ENCODE measurements at regions not wholly inside any gene's neighbourhood (a gene's known extent, or its start where the extent isn't known, plus 50 kb on each side); places are given as distances from the start of the nearest gene placed in this dataset.

DNA sequence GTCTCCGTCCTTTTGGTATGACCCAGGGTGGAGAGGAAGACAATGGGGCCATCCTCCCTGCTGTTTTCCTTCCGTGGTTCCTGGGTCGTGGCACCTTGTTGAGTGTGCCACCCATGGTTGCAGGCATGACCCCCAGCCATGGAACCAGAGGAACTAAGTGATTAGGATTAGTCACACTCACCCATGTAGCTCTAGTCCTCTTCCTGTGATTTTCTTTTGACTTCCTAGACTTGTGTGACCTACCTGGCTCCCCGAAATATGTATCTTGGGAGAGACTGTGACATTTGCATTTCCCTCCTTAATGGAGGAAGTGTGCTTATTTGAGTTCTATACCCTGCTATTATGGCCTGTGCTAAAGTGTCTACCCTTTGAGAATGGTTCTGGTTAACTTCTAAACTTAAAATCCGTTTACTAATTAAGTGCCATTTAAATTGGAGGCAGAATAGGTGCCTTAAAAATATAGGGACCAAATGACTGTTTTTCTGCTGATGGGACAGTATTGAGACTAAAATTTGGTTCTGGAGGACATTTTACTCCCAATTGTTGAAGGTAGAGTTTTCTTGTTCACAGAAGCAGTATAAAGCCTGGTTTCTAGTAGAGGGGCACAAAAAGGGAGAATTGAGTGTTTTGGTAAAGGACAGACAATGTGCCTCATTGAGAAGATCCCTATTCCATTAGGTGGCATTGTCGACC is 545.6 kb downstream of the HDGFL1 start:
- Histone ChIP-seq H3K9me3 (ENCODE audit: low read length) (no peaks in the 10 kb centered on the region), H3K9me2 (ENCODE audit: low read depth, low read length) (no peaks in the 10 kb centered on the region), H3K4me3 (ENCODE audit: low read depth, low read length, poor library complexity, severe bottlenecking) (no peak overlapping the region), H3K9ac (ENCODE audit: low read length) (no peak overlapping the region), H3K4me2 (ENCODE audit: low read length) (no peak overlapping the region), H4K20me1 (ENCODE audit: insufficient read depth, low read length) (no peaks in the 10 kb centered on the region), H3K36me3 (ENCODE audit: insufficient read depth, low read length) (no peaks in the 10 kb centered on the region), H3K27ac (ENCODE audit: low read depth, low read length, poor library complexity, severe bottlenecking) (no peak overlapping the region), H3K4me1 (ENCODE audit: insufficient read depth, low read length, severe bottlenecking) (no peaks in the 10 kb centered on the region), H3K79me2 (ENCODE audit: insufficient read depth, low read length) (no peaks in the 10 kb centered on the region), H3K27me3 (ENCODE audit: insufficient read depth, low read length) (no peaks in the 10 kb centered on the region), H2AFZ (ENCODE audit: low read length) (no peak overlapping the region), H3F3A (ENCODE audit: insufficient read depth, low read length) (no peaks in the 10 kb centered on the region)
- TF ChIP-seq CTCF (IDR thresholded peaks at IDR 0.05; ENCODE audit: low read length) (no peak), EZH2 (IDR thresholded peaks at IDR 0.05; ENCODE audit: borderline replicate concordance, low read length) (no peak)

DNA sequence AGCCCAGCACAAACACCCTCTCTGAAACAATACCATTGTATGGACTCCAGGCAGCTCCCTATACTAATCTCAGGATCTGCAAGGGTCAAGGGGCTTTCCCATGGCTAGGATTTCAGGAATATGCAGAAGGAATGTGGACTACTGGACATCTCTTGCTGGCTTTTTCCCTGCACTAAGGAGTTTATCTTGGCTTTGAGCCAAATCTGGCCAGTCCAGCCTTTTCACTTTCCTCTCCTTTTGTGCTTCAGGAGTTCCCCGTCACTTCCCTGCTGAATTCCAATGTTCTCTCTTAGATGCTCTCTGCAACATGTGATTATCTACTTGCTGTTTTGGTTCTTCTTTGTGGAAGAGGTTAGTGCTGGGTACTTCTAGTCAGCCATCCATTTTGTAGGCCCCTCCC is 568.2 kb downstream of the HDGFL1 start:
- Histone ChIP-seq H3K4me1 (ENCODE audit: insufficient read depth, low read length, severe bottlenecking) (no peaks in the 10 kb centered on the region), H2AFZ (ENCODE audit: low read length) (no peak overlapping the region), H3K9ac (ENCODE audit: low read length) (no peak overlapping the region), H3K4me3 (ENCODE audit: low read depth, low read length, poor library complexity, severe bottlenecking) (no peak overlapping the region), H3K27me3 (ENCODE audit: insufficient read depth, low read length) (no peaks in the 10 kb centered on the region), H4K20me1 (ENCODE audit: insufficient read depth, low read length) (no peaks in the 10 kb centered on the region), H3K4me2 (ENCODE audit: low read length) (no peak overlapping the region), H3K9me2 (ENCODE audit: low read depth, low read length) (no peaks in the 10 kb centered on the region), H3K27ac (ENCODE audit: low read depth, low read length, poor library complexity, severe bottlenecking) (no peak overlapping the region), H3K36me3 (ENCODE audit: insufficient read depth, low read length) (no peaks in the 10 kb centered on the region), H3K9me3 (ENCODE audit: low read length) (no peaks in the 10 kb centered on the region), H3F3A (ENCODE audit: insufficient read depth, low read length) (no peaks in the 10 kb centered on the region), H3K79me2 (ENCODE audit: insufficient read depth, low read length) (no peaks in the 10 kb centered on the region)
- no peak for TF ChIP-seq EZH2 (IDR thresholded peaks at IDR 0.05; ENCODE audit: borderline replicate concordance, low read length)

DNA sequence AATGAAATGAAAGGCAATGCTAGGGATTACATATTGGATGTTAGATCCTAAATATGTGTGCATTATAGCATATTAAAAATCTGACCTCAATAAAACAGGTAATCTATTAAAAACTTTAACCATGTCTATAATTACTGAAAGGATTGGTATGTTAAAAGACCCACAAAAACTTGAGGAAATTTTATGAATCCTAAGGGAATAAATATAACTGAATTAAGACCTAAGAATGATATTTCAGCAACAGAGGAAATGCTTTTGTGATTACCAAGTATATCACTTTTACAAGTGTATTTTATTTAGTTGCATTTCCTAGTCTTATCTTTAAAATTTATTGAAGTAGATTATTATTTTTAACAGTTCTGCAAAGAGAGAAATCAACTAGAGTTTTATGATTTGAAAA is 571.5 kb downstream of the HDGFL1 start:
- Histone ChIP-seq H3K9ac (ENCODE audit: low read length) (no peak overlapping the region), H3K9me2 (ENCODE audit: low read depth, low read length) (no peaks in the 10 kb centered on the region), H3K4me3 (ENCODE audit: low read depth, low read length, poor library complexity, severe bottlenecking) (no peak overlapping the region), H3K27ac (ENCODE audit: low read depth, low read length, poor library complexity, severe bottlenecking) (no peak overlapping the region), H3K36me3 (ENCODE audit: insufficient read depth, low read length) (no peaks in the 10 kb centered on the region), H3K79me2 (ENCODE audit: insufficient read depth, low read length) (no peaks in the 10 kb centered on the region), H3F3A (ENCODE audit: insufficient read depth, low read length) (no peaks in the 10 kb centered on the region), H4K20me1 (ENCODE audit: insufficient read depth, low read length) (no peaks in the 10 kb centered on the region), H2AFZ (ENCODE audit: low read length) (no peak overlapping the region), H3K9me3 (ENCODE audit: low read length) (no peaks in the 10 kb centered on the region), H3K4me2 (ENCODE audit: low read length) (no peak overlapping the region), H3K27me3 (ENCODE audit: insufficient read depth, low read length) (no peaks in the 10 kb centered on the region), H3K4me1 (ENCODE audit: insufficient read depth, low read length, severe bottlenecking) (no peaks in the 10 kb centered on the region)
- TF ChIP-seq EZH2 (IDR thresholded peaks at IDR 0.05; ENCODE audit: borderline replicate concordance, low read length): no peak
- TF ChIP-seq CTCF (IDR thresholded peaks at IDR 0.05; ENCODE audit: low read length): no peak

GRCh38 chr6:23145781-23146180 is 576.4 kb downstream of the HDGFL1 start:
- no peaks in the 10 kb centered on the region for H3K36me3 ChIP-seq (ENCODE audit: insufficient read depth, low read length)
- no peak overlapping the region for H2AFZ ChIP-seq (ENCODE audit: low read length)
- H3K9me3 ChIP-seq (ENCODE audit: low read length): no peaks in the 10 kb centered on the region
- no peaks in the 10 kb centered on the region for H3K27me3 ChIP-seq (ENCODE audit: insufficient read depth, low read length)
- H3K4me3 ChIP-seq (ENCODE audit: low read depth, low read length, poor library complexity, severe bottlenecking): no peak overlapping the region
- no peaks in the 10 kb centered on the region for H3K9me2 ChIP-seq (ENCODE audit: low read depth, low read length)
- no peak overlapping the region for H3K27ac ChIP-seq (ENCODE audit: low read depth, low read length, poor library complexity, severe bottlenecking)
- H3K4me2 ChIP-seq (ENCODE audit: low read length): no peak overlapping the region
- H3K79me2 ChIP-seq (ENCODE audit: insufficient read depth, low read length): no peaks in the 10 kb centered on the region
- H3F3A ChIP-seq (ENCODE audit: insufficient read depth, low read length): no peaks in the 10 kb centered on the region
- no peak overlapping the region for H3K9ac ChIP-seq (ENCODE audit: low read length)
- H4K20me1 ChIP-seq (ENCODE audit: insufficient read depth, low read length): no peaks in the 10 kb centered on the region
- H3K4me1 ChIP-seq (ENCODE audit: insufficient read depth, low read length, severe bottlenecking): no peaks in the 10 kb centered on the region
- no peak for TF ChIP-seq EZH2 (IDR thresholded peaks at IDR 0.05; ENCODE audit: borderline replicate concordance, low read length)
- no peak for TF ChIP-seq CTCF (IDR thresholded peaks at IDR 0.05; ENCODE audit: low read length)

All from OCI-LY1 (cell line).